HepG2 (cell line): ENCODE measurements at regions not wholly inside any gene's neighbourhood (a gene's known extent, or its start where the extent isn't known, plus 50 kb on each side); places are given as distances from the start of the nearest gene placed in this dataset.

Experiments used
- ATAC-seq: fragments of 200-7000 bp; cut with Tn5 transposase; 3 replicates; pipeline ENCODE4 v1.9.1; 2020; ENCODE audit warnings: mild to moderate bottlenecking, moderate library complexity
- BruUV-seq: library from RNA; stranded (reverse); fragments of 400-500 nt; replicated peaks from 2 replicates; lab custom pipeline; 2021; lab: Mats Ljungman, UMichigan
- CTCF ChIA-PET: fragments of 300-600 bp; formaldehyde crosslinking; extraction: SDS; loops from one replicate; lab custom pipeline; 2021; ENCODE audit warnings: low total read pairs, inconsistent platforms, low intra/inter-chr PET ratio; lab: Yijun Ruan, JAX
- POLR2A ChIA-PET: fragments of 350-600 bp; sonication (Branson Sonifier 250); formaldehyde crosslinking; loops from one replicate; lab custom pipeline; 2020; ENCODE audit warnings: antibody characterized with exemption, inconsistent platforms; lab: Yijun Ruan, JAX
- DNase-seq: peaks from one replicate; pipeline ENCODE4 v3.0.0-alpha.2; 2015; ENCODE audit warnings: low spot score
- FAIRE-seq: peaks from 3 replicates; lab custom pipeline; 2011; peaks lifted over from hg19 to GRCh38; lab: Jason Lieb, UNC
- H2AFZ ChIP-seq: one replicate; pipeline ENCODE4 v1.6.1; 2011; ENCODE audit warnings: low read length, inconsistent platforms
- H3K27ac ChIP-seq: fragments of 300-600 bp; 3 replicates; pipeline ENCODE4 v1.8.0; 2011; ENCODE audit warnings: mixed run types, mild to moderate bottlenecking, mixed read lengths, low read length, inconsistent platforms; ENCODE audit not compliant: insufficient read depth; ENCODE audit errors: extremely low read length
- H3K27me3 ChIP-seq, 2 experiments: fragments of 200-600 bp in 1 of 2; 2 replicates in 1 of 2; 3 replicates in 1 of 2; pipeline versions ENCODE4 v1.6.0 to v1.8.0; 2011; ENCODE audit warnings: low read length in 2 of 2, mild to moderate bottlenecking in 2 of 2, moderate library complexity in 2 of 2, inconsistent platforms in 1 of 2; ENCODE audit not compliant: insufficient read depth in 2 of 2, control insufficient read depth in 1 of 2
- H3K36me3 ChIP-seq, 2 experiments: fragments of 200-600 bp in 1 of 2; replicated peaks in 1 of 2; 2 replicates in 1 of 2; 3 replicates in 1 of 2; pipeline versions ENCODE4 v1.5.1 to v1.8.0; 2011; ENCODE audit warnings: low read length in 2 of 2, inconsistent platforms in 1 of 2; ENCODE audit not compliant: insufficient read depth in 2 of 2, control insufficient read depth in 1 of 2
- H3K4me1 ChIP-seq: 2 replicates; pipeline ENCODE4 v1.5.1; 2012; ENCODE audit warnings: low read length, inconsistent platforms; ENCODE audit not compliant: insufficient read depth
- H3K4me2 ChIP-seq: 2 replicates; pipeline ENCODE4 v1.6.0; 2011; ENCODE audit warnings: low read depth, low read length, inconsistent platforms
- H3K4me3 ChIP-seq, 3 experiments: fragments of 200-600 bp in 1 of 3; sonication (generic), shearing (Covaris generic) in 1 of 3; replicated peaks in 1 of 3; 2 replicates each; pipeline ENCODE4 v1.5.1; 2011 to 2016; ENCODE audit warnings: low read length in 3 of 3, inconsistent platforms in 2 of 3, low read depth in 2 of 3, mild to moderate bottlenecking in 2 of 3, control low read depth in 1 of 3, mixed read lengths in 1 of 3; ENCODE audit not compliant: insufficient read depth in 1 of 3
- H3K79me2 ChIP-seq: one replicate; pipeline ENCODE4 v1.6.1; 2011; ENCODE audit warnings: low read length, inconsistent platforms; ENCODE audit not compliant: insufficient read depth
- H3K9ac ChIP-seq: 2 replicates; pipeline ENCODE4 v1.6.0; 2011; ENCODE audit warnings: mild to moderate bottlenecking, low read depth, low read length, inconsistent platforms; ENCODE audit not compliant: insufficient read depth
- H3K9me3 ChIP-seq: 2 replicates; pipeline ENCODE4 v1.5.1; 2012; ENCODE audit warnings: mild to moderate bottlenecking, low read length
- H4K20me1 ChIP-seq: 2 replicates; pipeline ENCODE4 v1.6.0; 2011; ENCODE audit warnings: inconsistent platforms, mild to moderate bottlenecking, low read length, moderate library complexity; ENCODE audit not compliant: insufficient read depth
- BCL6 ChIP-seq: IDR thresholded peaks from 2 replicates; pipeline ENCODE4 v1.6.1; 2016; ENCODE audit warnings: missing genetic modification reagents, missing compliant biosample characterization
- MLLT10 ChIP-seq: sonication (generic); formaldehyde crosslinking; IDR thresholded peaks from 2 replicates; pipeline ENCODE4 v1.4.0; 2020; ENCODE audit warnings: missing genetic modification reagents
- ZBTB40 ChIP-seq, 2 experiments: fragments of 450-650 bp in 1 of 2; sonication (generic) in 1 of 2; formaldehyde crosslinking in 1 of 2; IDR thresholded peaks; 2 replicates each; pipeline versions ENCODE4 v1.6.1 to v1.8.0; 2016 to 2022; ENCODE audit warnings: antibody characterized with exemption in 1 of 2, mild to moderate bottlenecking in 1 of 2, missing genetic modification reagents in 1 of 2
- ZNF646 ChIP-seq: sonication (generic); formaldehyde crosslinking; IDR thresholded peaks from 2 replicates; pipeline ENCODE4 v1.9.0; 2021; ENCODE audit warnings: mild to moderate bottlenecking, missing genetic modification reagents
- WGBS: methylation state at CpG from one replicate; pipeline ENCODE4 v1.1.6; 2017; ENCODE audit warnings: low lambda C conversion rate; 5-methylcytosine and 5-hydroxymethylcytosine counted together
- in situ Hi-C: cut with HindIII; loops from 2 replicates; pipeline ENCODE4 v1.10.0; 2017; ENCODE audit warnings: low pct_unique_long_range_greater_than_20kb; ENCODE audit not compliant: extremely low pct_ligation_motif_present
- intact Hi-C: fragments of 100-400 bp; cut with micrococcal nuclease; formaldehyde crosslinking; loops from one replicate; pipeline ENCODE4 v1.10.0; 2022; ENCODE audit not compliant: unreplicated experiment
- TF ChIP-seq, protein P1 (sequence below): IDR thresholded peaks from 2 replicates; pipeline ENCODE4 v1.6.1; 2016

DNA sequence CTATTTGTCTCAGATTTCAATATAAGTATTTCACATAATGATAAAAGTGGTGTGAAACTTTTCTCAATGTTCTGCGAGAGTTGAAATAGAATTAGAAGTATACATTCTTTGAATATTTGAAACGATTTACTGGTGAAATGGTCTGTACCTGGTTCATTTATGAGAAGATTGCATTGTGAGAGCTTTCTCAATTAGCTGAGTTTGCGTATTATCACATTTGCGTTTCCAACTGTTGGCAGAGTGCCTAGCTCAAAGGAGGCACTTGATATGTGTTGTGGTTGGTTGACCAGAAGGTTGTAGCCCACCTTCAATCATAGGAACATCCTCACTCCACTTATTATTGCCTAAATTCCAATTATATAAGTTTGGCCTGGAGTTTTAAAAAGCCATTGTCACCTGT is 58.8 kb upstream of the EXOC2 start:
- in situ Hi-C loops, result no loop called here
- CTCF ChIA-PET, result no interaction called here
- TF ChIP-seq ZNF646 (no peak), ZBTB40 (IDR thresholded peaks at IDR 0.05) (no peak), ZBTB40 (CRISPR knock-in tag; IDR thresholded peaks at IDR 0.05) (no peak), MLLT10 (no peak), BCL6 (CRISPR knock-in tag) (no peak)
- TF ChIP-seq, protein P1, sequence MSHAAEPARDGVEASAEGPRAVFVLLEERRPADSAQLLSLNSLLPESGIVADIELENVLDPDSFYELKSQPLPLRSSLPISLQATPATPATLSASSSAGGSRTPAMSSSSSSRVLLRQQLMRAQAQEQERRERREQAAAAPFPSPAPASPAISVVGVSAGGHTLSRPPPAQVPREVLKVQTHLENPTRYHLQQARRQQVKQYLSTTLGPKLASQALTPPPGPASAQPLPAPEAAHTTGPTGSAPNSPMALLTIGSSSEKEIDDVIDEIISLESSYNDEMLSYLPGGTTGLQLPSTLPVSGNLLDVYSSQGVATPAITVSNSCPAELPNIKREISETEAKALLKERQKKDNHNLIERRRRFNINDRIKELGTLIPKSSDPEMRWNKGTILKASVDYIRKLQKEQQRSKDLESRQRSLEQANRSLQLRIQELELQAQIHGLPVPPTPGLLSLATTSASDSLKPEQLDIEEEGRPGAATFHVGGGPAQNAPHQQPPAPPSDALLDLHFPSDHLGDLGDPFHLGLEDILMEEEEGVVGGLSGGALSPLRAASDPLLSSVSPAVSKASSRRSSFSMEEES (CRISPR knock-in tag), result no peak

More for the DNA sequence above, 58.8 kb upstream of the EXOC2 start:
- Histone ChIP-seq H3K9ac (no peak overlapping the region), H4K20me1 (no peaks in the 10 kb centered on the region), H3K4me1 (peaks cover 9% of the 10 kb centered on the region), H3K27me3 (peaks cover 2 to 58% of the 10 kb centered on the region in 2 experiments; a peak in 4 of 5 replicates), H3K79me2 (no peaks in the 10 kb centered on the region), H3K27ac (no peak overlapping the region), H3K9me3 (no peaks in the 10 kb centered on the region), H2AFZ (no peak overlapping the region), H3K36me3 (no peaks in the 10 kb centered on the region; a peak in 1 of 5 replicates), H3K4me3 (no peak overlapping the region), H3K4me2 (no peak overlapping the region)
- intact Hi-C loops, result no loop called here
- no peak for DNase-seq
- 39% methylated on average over 4 of the region's 4 CpGs for WGBS
- BruUV-seq, result no TSS peak
- POLR2A ChIA-PET, result no interaction called here
- no peak for ATAC-seq
- FAIRE-seq, result no peak
